C4-2B (cell line): ENCODE measurements at regions not wholly inside any gene's neighbourhood (a gene's known extent, or its start where the extent isn't known, plus 50 kb on each side); places are given as distances from the start of the nearest gene placed in this dataset.

ENCODE experiments used
- H3K27ac ChIP-seq: fragments of 450-650 bp; 2 replicates; pipeline ENCODE4 v1.5.1; 2017
- CTCF ChIP-seq: fragments of 450-650 bp; conservative IDR thresholded peaks from 2 replicates; pipeline ENCODE4 v1.5.1; 2017; ENCODE audit warnings: mild to moderate bottlenecking
- ZFX ChIP-seq: fragments of 450-650 bp; IDR thresholded peaks from 2 replicates; pipeline ENCODE4 v1.6.1; 2017

DNA sequence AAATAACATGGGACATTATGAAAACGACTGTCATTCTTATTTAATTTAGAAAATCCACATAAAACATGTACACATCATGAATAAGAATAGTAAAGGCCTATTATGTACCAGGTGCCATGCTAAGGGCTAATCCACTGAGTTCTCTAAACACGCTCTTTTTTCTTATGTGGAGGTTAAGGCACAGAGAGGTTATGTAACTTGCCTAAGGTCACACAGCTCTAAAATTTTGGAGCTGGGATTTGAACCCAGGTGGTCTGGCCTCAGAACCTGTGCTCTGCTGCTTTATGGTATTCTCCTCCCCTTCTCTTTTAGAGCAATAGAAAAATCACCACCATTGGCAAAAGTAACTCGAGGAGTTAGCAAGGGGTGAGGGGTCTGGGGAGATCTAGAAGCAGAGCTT is 156.9 kb upstream of the ZNF536 start:
- no peak for TF ChIP-seq CTCF
- no peak for TF ChIP-seq ZFX
- no peak overlapping the region for H3K27ac ChIP-seq

- H3K27ac ChIP-seq: no peak overlapping the region
- TF ChIP-seq ZFX: no peak
- no peak for TF ChIP-seq CTCF
Observed at GRCh38 chr19:30216453-30216852, 155.7 kb upstream of the ZNF536 start.

DNA sequence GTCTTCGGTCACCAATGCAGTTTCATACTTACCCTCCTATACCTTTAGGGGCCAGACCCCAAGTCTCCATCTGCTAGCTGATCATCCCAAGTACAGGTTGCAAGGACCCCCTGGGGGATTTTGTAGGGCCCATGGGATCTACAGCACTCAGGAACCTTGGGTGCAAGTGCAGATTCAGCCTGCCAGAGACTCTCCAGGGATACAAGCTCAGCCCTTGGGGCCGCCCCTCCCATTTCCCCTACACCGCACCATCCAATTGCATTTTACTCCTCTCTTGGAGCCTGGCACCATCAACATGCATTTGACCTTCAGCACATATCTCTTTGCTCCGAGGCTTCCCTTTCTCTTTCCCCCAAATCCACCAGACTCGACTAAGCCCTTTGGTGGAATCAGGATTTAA is 154.7 kb upstream of the ZNF536 start:
- no peak overlapping the region for H3K27ac ChIP-seq
- no peak for TF ChIP-seq CTCF
- TF ChIP-seq ZFX: no peak

DNA sequence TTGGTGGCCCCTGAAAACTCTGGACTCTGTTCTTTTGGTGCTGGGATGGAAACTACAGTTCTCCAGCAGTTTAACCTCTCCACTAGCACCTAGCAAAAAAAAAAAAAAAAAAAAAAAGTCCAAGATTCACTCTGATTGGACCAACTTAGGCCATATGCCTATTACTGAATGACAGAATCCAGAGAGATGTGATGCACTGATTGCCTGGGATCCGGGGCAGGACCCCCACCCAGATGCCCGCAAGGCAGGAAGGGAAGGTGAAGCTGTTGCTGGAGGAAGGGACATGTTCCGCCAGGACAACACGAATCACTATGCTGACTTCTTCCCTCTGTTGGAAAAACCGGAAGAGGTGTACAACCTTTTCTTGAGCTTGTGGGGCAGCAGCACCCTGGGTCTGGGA is 152.5 kb upstream of the ZNF536 start:
- TF ChIP-seq ZFX (no peak), CTCF (no peak)
- H3K27ac ChIP-seq: no peak overlapping the region

DNA sequence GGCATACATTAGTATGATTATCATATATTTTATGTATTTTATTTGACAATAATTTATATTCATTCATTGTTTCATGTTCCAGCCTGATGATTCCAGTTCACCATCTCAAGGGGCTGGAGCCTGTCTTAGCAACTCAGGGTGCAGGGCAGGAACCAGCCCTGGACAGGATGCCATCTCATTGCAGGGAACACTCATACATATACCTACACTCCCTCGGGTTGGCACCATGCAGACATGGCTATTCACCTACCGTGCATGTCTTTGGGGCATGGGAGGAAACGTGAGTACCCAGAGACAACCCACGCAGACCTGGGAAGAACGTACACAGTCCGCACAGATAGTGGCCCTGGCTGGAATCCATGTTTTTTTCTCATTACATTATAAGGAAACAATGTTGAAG is 151.0 kb upstream of the ZNF536 start:
- H3K27ac ChIP-seq: no peak overlapping the region
- TF ChIP-seq CTCF (no peak), ZFX (no peak)

DNA sequence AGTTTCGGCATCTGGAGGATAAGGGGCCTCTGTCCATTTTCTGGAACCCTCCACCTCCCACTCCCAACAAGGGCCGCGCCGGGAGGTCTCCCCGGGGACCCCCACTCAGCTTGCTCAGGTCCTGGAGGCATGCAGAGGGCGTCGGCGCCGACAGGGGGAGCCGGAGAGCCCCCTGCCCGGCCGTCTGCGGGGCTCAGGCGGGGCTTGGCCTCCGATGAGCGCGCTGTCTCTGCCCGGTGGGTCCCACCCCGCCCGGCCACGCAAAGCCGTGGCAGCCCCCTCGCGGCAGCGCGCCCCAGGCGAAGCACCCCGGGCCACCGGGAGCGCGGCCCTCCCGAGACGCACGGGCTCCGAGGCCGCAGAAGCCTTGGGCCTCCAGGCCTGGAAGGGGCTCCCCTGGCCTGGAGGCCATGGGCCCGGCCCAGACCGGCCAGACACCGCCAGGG is 149.7 kb upstream of the ZNF536 start:
- TF ChIP-seq ZFX: no peak
- TF ChIP-seq CTCF: peak; percentile 92
- H3K27ac ChIP-seq: no peak overlapping the region

GRCh38 chr19:30222992-30223865 is 149.0 kb upstream of the ZNF536 start:
- no peak overlapping the region for H3K27ac ChIP-seq
- TF ChIP-seq CTCF (no peak), ZFX (no peak)
